ENCODE measurements at regions not wholly inside any gene's neighbourhood (a gene's known extent, or its start where the extent isn't known, plus 50 kb on each side); places are given as distances from the start of the nearest gene placed in this dataset.

DNA sequence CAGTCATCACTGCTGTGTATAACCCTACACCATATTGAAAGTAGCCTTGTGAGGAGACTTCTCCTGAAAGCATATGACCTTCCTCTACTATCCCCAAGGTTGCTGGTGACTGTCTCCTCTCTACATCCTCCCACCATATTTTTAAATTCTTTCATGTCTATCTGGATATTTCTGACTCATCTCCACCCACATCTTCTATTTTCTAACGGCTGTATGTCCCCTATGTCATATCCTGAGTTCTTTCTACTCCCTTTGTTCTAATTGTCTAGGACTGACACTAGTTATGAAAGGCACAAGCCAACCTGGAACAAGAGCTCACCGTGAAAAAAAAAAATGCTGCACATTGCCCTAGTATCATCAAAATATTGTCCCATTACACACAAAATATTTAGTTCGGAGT lies 218.3 kb upstream of the ZNF462 start:
- intact Hi-C loops (cut with DNase I): no loop called here

GRCh38 chr9:106648799-106649198 lies 214.2 kb upstream of the ZNF462 start:
- no peak for DNase-seq (ENCODE audit: low spot score)
- intact Hi-C loops (cut with DNase I): no loop called here

More for the DNA sequence above, 218.3 kb upstream of the ZNF462 start:
- DNase-seq (ENCODE audit: low spot score): no peak

- DNase-seq (ENCODE audit: low spot score): no peak
- intact Hi-C loops (cut with DNase I): no loop called here
Observed at GRCh38 chr9:106649664-106650063, 213.3 kb upstream of the ZNF462 start.

DNA sequence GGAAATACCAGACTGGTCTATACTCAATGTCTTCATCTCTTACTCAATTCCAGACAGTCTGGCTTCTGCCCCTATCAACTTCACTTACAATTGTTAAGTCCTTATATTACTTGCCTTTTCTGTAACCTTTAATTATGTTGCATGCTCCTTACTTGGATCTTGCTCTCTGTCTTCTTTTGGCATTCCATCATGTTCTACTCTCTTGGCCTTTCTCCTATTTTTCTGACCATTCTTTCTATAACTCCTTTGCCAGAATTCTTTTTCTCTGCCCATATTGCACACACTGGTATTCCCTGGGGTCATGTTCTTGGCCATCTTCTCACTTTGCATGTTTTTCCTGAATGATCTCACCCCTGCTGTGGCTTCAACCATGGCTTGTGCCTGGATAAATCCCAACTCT lies 209.8 kb upstream of the ZNF462 start:
- intact Hi-C loops (cut with DNase I): no loop called here
- no peak for DNase-seq (ENCODE audit: low spot score)

DNA sequence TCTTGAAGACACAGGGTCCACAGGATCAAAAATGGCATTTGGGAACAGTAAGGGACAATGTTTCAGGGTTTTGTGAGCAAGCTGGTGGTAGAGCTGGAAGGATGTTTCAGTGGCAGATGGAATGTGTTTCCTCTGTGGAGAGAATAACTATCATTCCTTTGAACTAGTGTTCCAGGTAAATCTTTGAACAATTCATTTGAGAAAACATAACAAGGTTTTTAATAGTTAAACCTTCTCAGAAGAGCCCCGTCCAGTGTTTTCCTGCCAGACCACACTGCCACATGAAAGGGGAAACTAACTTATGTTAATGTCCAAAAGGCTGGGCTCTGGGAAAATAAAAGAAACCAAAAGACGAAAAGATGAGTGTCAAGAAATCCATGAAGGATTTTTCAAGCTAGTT lies 207.0 kb upstream of the ZNF462 start:
- intact Hi-C loops (cut with DNase I): no loop called here
- DNase-seq (ENCODE audit: low spot score): no peak

DNA sequence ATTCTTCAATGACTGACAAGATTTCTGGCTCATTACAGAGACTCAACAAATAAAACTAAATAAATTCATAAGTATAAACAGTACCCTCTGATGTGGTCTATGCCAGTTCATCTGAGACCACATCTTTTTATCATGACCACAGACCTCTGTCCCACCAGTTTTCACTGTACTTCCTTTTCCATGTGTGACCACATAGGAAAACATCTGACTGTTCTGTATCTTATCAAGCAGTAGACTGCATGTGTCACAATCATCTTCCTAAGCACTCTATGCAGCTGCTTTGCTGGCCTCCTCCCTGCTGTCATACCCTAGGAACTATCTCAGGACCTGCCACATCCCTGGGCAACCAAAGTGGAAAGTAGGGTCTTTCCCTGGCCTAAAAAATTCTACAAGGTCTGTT lies 205.0 kb upstream of the ZNF462 start:
- DNase-seq (ENCODE audit: low spot score): no peak
- intact Hi-C loops (cut with DNase I): no loop called here

DNA sequence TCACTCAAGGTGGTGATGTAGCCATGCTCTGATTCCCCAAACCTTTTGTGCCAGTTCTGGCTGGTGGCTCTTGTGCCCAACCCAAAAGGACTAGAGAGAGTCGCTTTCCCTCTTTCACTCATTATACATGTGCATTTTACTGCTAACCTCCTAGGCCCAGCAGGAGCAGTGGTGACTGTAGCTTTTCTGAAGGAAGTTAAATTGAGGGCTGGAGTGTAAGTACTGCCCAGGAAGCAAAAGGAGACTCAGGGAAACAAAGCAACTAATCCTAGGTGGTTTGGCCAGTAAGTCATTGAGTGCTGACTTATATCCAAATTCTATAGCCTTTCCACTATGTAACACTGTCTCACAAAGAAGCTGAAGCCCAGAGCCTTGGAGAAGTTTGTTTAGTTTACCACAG lies 194.4 kb upstream of the ZNF462 start:
- intact Hi-C loops (cut with DNase I): no loop called here

DNA sequence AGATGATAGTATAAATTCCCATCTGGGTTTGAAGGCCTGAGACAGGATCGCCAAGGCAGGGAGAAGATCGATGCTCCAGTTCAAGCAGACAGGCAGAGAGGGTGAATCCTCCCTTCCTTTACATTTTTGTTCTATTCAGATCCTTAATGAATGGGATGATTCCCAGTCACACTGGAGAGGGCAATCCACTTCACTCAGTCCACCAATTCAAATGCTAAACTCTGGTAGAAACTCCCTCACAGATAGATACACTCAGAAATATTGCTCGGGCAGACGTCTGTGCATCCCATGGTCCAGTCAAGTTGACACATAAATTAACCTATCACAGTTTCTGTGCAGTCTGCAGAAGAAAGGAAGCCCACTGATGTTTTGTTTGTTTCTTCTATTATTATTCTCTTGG lies 193.1 kb upstream of the ZNF462 start:
- DNase-seq (ENCODE audit: low spot score): no peak
- intact Hi-C loops (cut with DNase I): no loop called here

More for the DNA sequence above, 194.4 kb upstream of the ZNF462 start:
- no peak for DNase-seq (ENCODE audit: low spot score)

GRCh38 chr9:106670418-106670817 lies 192.5 kb upstream of the ZNF462 start:
- no peak for DNase-seq (ENCODE audit: low spot score)

DNA sequence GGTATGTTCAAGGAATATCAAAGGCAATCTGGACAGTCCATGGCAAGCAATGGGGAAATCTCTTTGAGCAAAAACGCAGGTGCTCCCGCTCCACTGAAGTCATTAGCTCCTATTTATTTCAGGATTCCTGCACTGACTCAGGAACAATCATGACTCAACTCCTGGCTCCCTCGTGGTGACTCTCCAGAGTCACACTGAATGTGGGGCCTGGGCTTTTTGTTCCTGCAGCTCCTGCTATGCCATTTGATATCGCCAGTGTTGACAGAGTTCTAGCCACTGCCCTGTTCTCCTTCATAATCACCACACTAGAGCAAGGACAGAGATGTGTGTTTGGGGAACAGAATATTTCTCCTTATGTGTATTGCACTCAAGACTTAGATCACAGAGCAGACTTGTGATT lies 187.2 kb upstream of the ZNF462 start:
- DNase-seq (ENCODE audit: low spot score): no peak
- intact Hi-C loops (cut with DNase I): no loop called here

More at GRCh38 chr9:106670418-106670817, 192.5 kb upstream of the ZNF462 start:
- intact Hi-C loops (cut with DNase I): no loop called here

DNA sequence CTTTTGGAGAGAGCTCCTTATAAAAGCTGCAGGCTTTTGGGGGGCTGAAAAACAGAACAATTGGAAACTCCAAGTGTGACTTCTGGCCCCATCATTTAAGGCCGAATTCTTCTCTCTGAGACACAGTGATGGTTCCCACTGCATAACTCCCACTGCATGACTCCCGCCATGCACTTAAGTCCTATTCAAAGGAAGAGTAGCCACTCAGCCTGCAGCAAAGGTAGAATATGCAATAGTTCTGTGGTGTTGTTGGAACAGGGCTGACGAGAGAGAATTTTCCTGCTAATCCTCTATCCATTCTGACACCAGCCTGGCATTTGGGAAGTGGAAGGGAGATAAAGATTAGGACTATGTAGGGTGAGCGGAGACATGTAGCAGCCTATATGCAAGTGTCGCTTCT lies 185.6 kb upstream of the ZNF462 start:
- intact Hi-C loops (cut with DNase I): no loop called here
- DNase-seq (ENCODE audit: low spot score): no peak

- DNase-seq (ENCODE audit: low spot score): no peak
- intact Hi-C loops (cut with DNase I): no loop called here
Observed at GRCh38 chr9:106677830-106678229, 185.1 kb upstream of the ZNF462 start.

GRCh38 chr9:106678273-106678672 lies 184.7 kb upstream of the ZNF462 start:
- intact Hi-C loops (cut with DNase I): no loop called here
- DNase-seq (ENCODE audit: low spot score): no peak

DNA sequence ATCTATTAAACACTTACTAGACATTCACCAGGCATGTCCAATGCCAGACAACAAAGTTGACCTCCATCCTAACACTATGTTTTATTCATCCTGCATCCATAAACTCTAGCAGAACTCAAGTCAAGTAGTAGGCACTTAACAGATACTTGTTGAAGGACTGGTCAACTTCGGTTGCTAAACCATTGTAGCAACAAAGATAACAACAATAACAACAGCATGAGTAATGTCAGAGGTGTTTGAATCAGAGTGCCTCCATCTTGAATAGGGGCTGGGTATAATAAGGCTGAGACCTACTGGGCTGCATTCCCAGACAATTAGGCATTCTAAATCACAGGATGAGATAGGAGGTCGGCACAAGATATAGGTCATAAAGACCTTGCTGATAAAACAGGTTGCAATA lies 180.5 kb upstream of the ZNF462 start:
- DNase-seq (ENCODE audit: low spot score): no peak
- intact Hi-C loops (cut with DNase I): no loop called here

DNA sequence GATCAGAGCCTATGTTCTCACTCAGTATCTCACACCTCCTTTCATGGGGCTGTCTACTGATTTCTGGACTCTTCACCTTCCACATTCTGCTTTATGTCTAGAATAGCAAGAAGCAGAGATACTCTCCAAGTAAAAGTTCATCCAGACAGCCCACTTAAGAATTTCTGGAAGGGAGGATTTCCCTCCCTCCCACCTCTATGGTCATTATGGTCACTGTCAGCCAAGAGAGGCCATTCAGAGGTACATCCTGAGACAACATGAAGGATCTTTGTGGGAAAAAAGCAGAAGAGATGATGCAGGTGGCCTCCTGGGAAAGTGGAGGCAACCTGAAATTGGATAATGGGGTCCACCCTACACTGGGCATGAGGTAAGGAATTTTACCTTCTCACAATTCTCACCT lies 179.5 kb upstream of the ZNF462 start:
- intact Hi-C loops (cut with DNase I): no loop called here
- DNase-seq (ENCODE audit: low spot score): no peak

DNA sequence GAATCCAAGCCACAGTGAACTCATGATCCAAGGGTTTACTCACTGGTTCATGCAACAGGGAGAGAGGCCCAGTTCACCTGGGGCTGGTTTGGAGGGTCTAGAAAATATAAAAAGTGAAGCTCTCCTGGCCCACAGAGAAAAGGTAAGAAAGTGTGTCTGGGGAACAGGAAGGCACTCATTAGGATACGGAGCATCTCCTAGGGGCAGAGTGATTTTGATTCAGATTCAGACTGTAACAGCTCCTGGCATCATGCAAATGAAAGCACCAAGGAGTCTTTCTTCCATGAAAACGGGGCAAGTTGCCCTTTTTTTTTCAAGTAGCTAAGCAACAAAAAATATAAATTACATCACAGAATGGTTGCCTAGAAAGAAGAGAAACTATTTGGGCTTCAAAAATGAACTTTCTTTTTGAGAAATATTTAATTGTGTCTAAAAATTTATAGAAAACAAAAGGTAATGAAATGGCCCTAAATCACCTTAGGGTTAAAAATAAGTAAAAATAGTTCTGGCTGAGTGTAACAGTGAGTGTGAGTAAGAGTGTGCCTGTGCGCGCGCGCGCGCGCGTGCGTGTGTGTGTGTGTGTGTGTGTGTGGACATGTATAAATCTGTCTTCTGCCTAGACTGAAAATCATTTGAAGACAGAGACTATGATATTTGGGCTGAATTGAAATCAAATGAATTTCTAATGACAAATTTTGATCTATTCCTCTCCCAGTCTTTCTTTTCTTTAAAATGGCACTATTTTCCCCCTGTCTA lies 177.8 kb upstream of the ZNF462 start:
- DNase-seq (ENCODE audit: low spot score): no peak
- intact Hi-C loops (cut with DNase I): no loop called here

GRCh38 chr9:106689089-106689488 lies 173.9 kb upstream of the ZNF462 start:
- no peak for DNase-seq (ENCODE audit: low spot score)
- intact Hi-C loops (cut with DNase I): no loop called here

GRCh38 chr9:106691627-106692026 lies 171.3 kb upstream of the ZNF462 start:
- intact Hi-C loops (cut with DNase I): no loop called here

DNA sequence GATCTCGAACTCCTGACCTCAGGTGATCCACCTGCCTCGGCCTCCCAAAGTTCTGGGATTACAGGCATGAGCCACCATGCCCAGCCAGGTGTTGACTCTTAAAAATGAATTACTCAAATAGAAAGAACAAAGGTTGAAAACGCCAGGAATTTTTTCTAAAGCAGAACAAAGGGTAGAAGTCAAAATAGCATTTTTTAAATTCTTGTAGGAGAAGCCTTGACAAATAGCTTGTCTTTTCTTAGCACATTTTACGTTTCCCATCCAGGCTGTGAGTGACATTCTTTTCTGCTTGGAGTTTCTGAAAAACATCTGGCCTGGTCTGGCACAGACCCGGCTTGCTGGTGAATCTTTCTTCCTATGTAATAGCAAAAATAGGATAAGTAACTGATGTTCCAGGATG lies 169.4 kb upstream of the ZNF462 start:
- intact Hi-C loops (cut with DNase I): no loop called here
- no peak for DNase-seq (ENCODE audit: low spot score)

More at GRCh38 chr9:106691627-106692026, 171.3 kb upstream of the ZNF462 start:
- no peak for DNase-seq (ENCODE audit: low spot score)

DNA sequence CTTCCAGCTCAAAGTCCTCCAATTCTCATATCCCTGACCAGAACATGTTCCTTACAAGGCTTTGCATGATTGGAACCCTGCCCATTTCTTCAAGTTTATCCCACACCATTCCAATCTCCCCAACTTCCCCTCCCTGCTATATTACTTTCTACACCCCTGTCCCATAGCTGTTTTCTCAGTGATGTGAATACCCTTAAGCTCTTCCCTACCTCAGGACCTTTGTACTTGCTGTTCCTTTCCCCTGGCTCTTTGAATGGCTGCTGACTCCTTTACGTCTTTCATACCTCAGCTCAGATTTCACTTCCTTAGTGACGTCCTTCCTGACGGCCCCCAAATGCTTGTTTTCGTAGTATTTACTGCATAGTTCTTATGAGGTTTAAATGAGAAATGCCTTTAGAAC lies 166.2 kb upstream of the ZNF462 start:
- intact Hi-C loops (cut with DNase I): no loop called here
- no peak for DNase-seq (ENCODE audit: low spot score)

GRCh38 chr9:106697390-106697749 lies 165.6 kb upstream of the ZNF462 start:
- intact Hi-C loops (cut with DNase I): no loop called here
- DNase-seq (ENCODE audit: low spot score): no peak
